ENCODE measurements at regions not wholly inside any gene's neighbourhood (a gene's known extent, or its start where the extent isn't known, plus 50 kb on each side); places are given as distances from the start of the nearest gene placed in this dataset.

GRCh38 chr13:109933476-109933875 lies 147.1 kb upstream of the IRS2 start:
- no peak for DNase-seq

GRCh38 chr13:109924376-109924775 lies 138.0 kb upstream of the IRS2 start:
- no peak for DNase-seq

- DNase-seq: no peak
These were observed 136.1 kb upstream of the IRS2 start for GRCh38 chr13:109922518-109922917.

GRCh38 chr13:109919715-109920375 lies 133.5 kb upstream of the IRS2 start:
- DNase-seq: no peak

GRCh38 chr13:109918179-109918711 lies 131.9 kb upstream of the IRS2 start:
- DNase-seq: no peak

GRCh38 chr13:109917422-109917821 lies 131.0 kb upstream of the IRS2 start:
- no peak for DNase-seq

- no peak for DNase-seq
These were observed 127.6 kb upstream of the IRS2 start for GRCh38 chr13:109913936-109914510.

GRCh38 chr13:109913186-109913585 lies 126.8 kb upstream of the IRS2 start:
- no peak for DNase-seq

- DNase-seq: no peak
These were observed 123.8 kb upstream of the IRS2 start for GRCh38 chr13:109910194-109910593.

GRCh38 chr13:109906976-109907375 lies 120.6 kb upstream of the IRS2 start:
- DNase-seq: no peak

- DNase-seq: no peak
These were observed 117.8 kb upstream of the IRS2 start for GRCh38 chr13:109904218-109904617.

GRCh38 chr13:109900741-109901140 lies 114.4 kb upstream of the IRS2 start:
- no peak for DNase-seq

GRCh38 chr13:109900320-109900719 lies 113.9 kb upstream of the IRS2 start:
- no peak for DNase-seq

- no peak for DNase-seq
These were observed 113.4 kb upstream of the IRS2 start for GRCh38 chr13:109899748-109900147.

- DNase-seq: no peak
These were observed 112.9 kb upstream of the IRS2 start for GRCh38 chr13:109899316-109899715.

GRCh38 chr13:109897988-109898624 lies 111.7 kb upstream of the IRS2 start:
- no peak for DNase-seq

- DNase-seq: no peak
These were observed 105.7 kb upstream of the IRS2 start for GRCh38 chr13:109892101-109892500.

GRCh38 chr13:109885235-109885634 lies 98.9 kb upstream of the IRS2 start:
- DNase-seq: no peak

- DNase-seq: no peak
These were observed 98.1 kb upstream of the IRS2 start for GRCh38 chr13:109884462-109884861.

- DNase-seq: no peak
These were observed 97.1 kb upstream of the IRS2 start for GRCh38 chr13:109883181-109884180.

GRCh38 chr13:109881961-109882558 lies 95.7 kb upstream of the IRS2 start:
- DNase-seq: no peak

GRCh38 chr13:109881347-109881725 lies 95.0 kb upstream of the IRS2 start:
- no peak for DNase-seq

Data from right hindlimb (tissue), 1 donor.